GM23248 (cell line): ENCODE measurements at regions not wholly inside any gene's neighbourhood (a gene's known extent, or its start where the extent isn't known, plus 50 kb on each side); places are given as distances from the start of the nearest gene placed in this dataset.

Source experiments
- DNase-seq: peaks from one replicate; pipeline ENCODE4 v3.0.0-alpha.2; 2015
- H2AFZ ChIP-seq: fragments of 200-600 bp; sonication (generic); 2 replicates; pipeline ENCODE4 v1.6.1; 2016; ENCODE audit warnings: antibody characterized with exemption
- H3F3A ChIP-seq: fragments of 200-600 bp; sonication (generic); 2 replicates; pipeline ENCODE4 v1.6.1; 2016; ENCODE audit warnings: mild to moderate bottlenecking, antibody characterized with exemption, mixed run types; ENCODE audit not compliant: insufficient read depth
- H3K27ac ChIP-seq: fragments of 200-600 bp; sonication (generic); 2 replicates; pipeline ENCODE4 v1.5.1; 2016; ENCODE audit warnings: mild to moderate bottlenecking
- H3K27me3 ChIP-seq: fragments of 200-600 bp; sonication (generic); replicated peaks from 2 replicates; pipeline ENCODE4 v1.6.1; 2016; ENCODE audit warnings: mild to moderate bottlenecking; ENCODE audit not compliant: insufficient read depth
- H3K36me3 ChIP-seq: fragments of 200-600 bp; sonication (generic); 2 replicates; pipeline ENCODE4 v1.6.1; 2016; ENCODE audit warnings: low read depth, mild to moderate bottlenecking
- H3K4me1 ChIP-seq: fragments of 200-600 bp; sonication (generic); 2 replicates; pipeline ENCODE4 v1.6.1; 2016; ENCODE audit warnings: mild to moderate bottlenecking; ENCODE audit not compliant: insufficient read depth
- H3K4me2 ChIP-seq: fragments of 200-600 bp; sonication (generic); one replicate; pipeline ENCODE4 v1.6.1; 2016; ENCODE audit warnings: mild to moderate bottlenecking; ENCODE audit not compliant: unreplicated experiment
- H3K4me3 ChIP-seq: fragments of 200-600 bp; sonication (generic); 2 replicates; pipeline ENCODE4 v1.5.1; 2016; ENCODE audit warnings: mild to moderate bottlenecking
- H3K79me2 ChIP-seq: fragments of 200-600 bp; sonication (generic); 2 replicates; pipeline ENCODE4 v1.6.1; 2016; ENCODE audit warnings: mild to moderate bottlenecking; ENCODE audit not compliant: insufficient read depth
- H3K9ac ChIP-seq: fragments of 200-600 bp; sonication (generic); 2 replicates; pipeline ENCODE4 v1.6.1; 2016; ENCODE audit warnings: mild to moderate bottlenecking
- H3K9me2 ChIP-seq: fragments of 200-600 bp; sonication (generic); 2 replicates; pipeline ENCODE4 v1.6.1; 2016; ENCODE audit warnings: mixed run types, mild to moderate bottlenecking, moderate library complexity; ENCODE audit not compliant: insufficient read depth
- H3K9me3 ChIP-seq: fragments of 200-600 bp; sonication (generic); one replicate; pipeline ENCODE4 v1.6.1; 2017; ENCODE audit warnings: low read depth
- H4K20me1 ChIP-seq: fragments of 200-600 bp; sonication (generic); 2 replicates; pipeline ENCODE4 v1.6.0; 2016; ENCODE audit not compliant: insufficient read depth
- EZH2 ChIP-seq: fragments of 200-600 bp; sonication (generic); IDR thresholded peaks from 2 replicates; pipeline ENCODE4 v1.6.1; 2018; ENCODE audit warnings: antibody characterized with exemption, mild to moderate bottlenecking; ENCODE audit not compliant: insufficient read depth, poor library complexity, severe bottlenecking
- EZH2phosphoT487 ChIP-seq: fragments of 200-600 bp; sonication (generic); IDR thresholded peaks from 2 replicates; pipeline ENCODE4 v1.6.1; 2018; ENCODE audit warnings: antibody characterized with exemption, moderate library complexity, mild to moderate bottlenecking, low read depth; ENCODE audit not compliant: insufficient read depth
- WGBS, 2 experiments: methylation state at CpG; one replicate each; pipeline ENCODE4 v1.1.6; 2015 to 2017; ENCODE audit warnings: low lambda C conversion rate in 2 of 2, low coverage in 1 of 2; ENCODE audit errors: missing lambda C conversion rate in 2 of 2; 5-methylcytosine and 5-hydroxymethylcytosine counted together
- in situ Hi-C: fragments of 300-500 bp; cut with MboI; formaldehyde crosslinking; loops from 2 replicates; pipeline ENCODE4 v1.15.0; 2020

DNA sequence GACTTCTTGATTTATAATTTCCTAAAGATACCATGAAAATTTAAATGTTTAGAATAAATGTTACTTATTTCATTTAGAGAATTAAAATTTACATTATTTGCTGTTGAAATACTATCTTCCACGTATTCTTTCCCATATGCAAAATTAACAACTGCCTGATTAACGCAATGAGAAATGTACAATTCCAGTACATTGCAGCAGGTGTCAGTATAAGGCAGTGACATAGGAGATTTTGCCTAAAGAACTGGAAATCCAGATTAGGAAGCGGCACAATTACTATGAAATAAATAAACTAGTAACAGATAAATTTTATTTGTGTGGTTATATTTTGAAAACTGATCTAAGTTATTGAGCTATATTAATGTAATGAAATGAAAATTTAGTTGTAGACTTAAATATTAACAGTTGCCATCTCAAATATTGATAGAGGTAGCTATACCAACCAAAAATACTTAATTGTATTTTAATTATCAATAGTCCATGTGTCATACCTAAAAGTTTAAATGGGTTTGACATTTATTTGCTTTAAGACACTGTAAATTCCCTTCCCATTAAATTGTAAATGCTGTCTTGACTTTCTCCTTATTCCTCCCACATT is 300.2 kb downstream of the UTRN start:
- Histone ChIP-seq H3K9ac (no peak overlapping the region), H3K4me2 (no peak overlapping the region), H3K79me2 (peaks cover 23% of the 10 kb centered on the region; the same call in 1 of the 2 replicates), H3K9me3 (no peaks in the 10 kb centered on the region), H3K36me3 (peaks cover 2% of the 10 kb centered on the region; the same call in 1 of the 2 replicates), H3K9me2 (no peaks in the 10 kb centered on the region), H3K27ac (no peak overlapping the region), H4K20me1 (no peaks in the 10 kb centered on the region), H3F3A (peaks cover 26% of the 10 kb centered on the region), H3K4me3 (no peak overlapping the region), H2AFZ (no peak overlapping the region), H3K27me3 (no peaks in the 10 kb centered on the region), H3K4me1 (peaks cover 27% of the 10 kb centered on the region)
- peak; percentile 65 for DNase-seq
- WGBS, 2 experiments = 35 to 46% methylated on average over 3 of the region's 3 CpGs
- in situ Hi-C loops = loop anchor here (25.0 kb wide), 1 partner anchor 1052 kb away; no protein-coding TSS in a partner anchor
- TF ChIP-seq EZH2phosphoT487 = no peak
- no peak for TF ChIP-seq EZH2

DNA sequence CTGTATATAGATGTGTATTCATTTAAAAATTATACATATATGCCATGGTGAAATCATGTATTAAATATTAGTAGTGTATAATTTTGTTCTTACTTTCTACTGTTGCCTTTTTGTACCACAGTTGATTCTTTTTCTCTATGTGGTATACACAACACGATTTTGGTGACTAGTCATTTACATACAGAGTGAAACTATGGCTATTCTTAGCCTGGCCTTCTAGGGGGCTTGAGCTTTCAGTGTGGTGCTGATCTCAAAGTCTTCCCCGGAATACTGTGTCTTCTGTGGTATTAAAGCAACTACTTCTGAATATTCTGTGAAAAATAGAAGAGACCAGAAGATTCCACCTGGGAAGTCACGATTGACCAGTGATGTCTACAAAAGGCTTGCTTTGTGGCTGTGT is 301.9 kb downstream of the UTRN start:
- in situ Hi-C loops = loop anchor here (25.0 kb wide), 1 partner anchor 1050 kb away; no protein-coding TSS in a partner anchor
- Histone ChIP-seq H3K36me3 (peaks cover 2% of the 10 kb centered on the region; the same call in 1 of the 2 replicates), H3K4me1 (peaks cover 24% of the 10 kb centered on the region), H4K20me1 (no peaks in the 10 kb centered on the region), H3F3A (peaks cover 22% of the 10 kb centered on the region), H3K9me3 (no peaks in the 10 kb centered on the region), H3K27me3 (no peaks in the 10 kb centered on the region), H3K9me2 (no peaks in the 10 kb centered on the region), H3K4me2 (no peak overlapping the region), H3K4me3 (no peak overlapping the region), H3K27ac (no peak overlapping the region), H3K9ac (no peak overlapping the region), H2AFZ (no peak overlapping the region), H3K79me2 (peaks cover 23% of the 10 kb centered on the region; the same call in 1 of the 2 replicates)
- TF ChIP-seq EZH2phosphoT487 (no peak), EZH2 (no peak)
- 93 to 95% methylated on average over 3 of the region's 3 CpGs for WGBS, 2 experiments
- DNase-seq = no peak

DNA sequence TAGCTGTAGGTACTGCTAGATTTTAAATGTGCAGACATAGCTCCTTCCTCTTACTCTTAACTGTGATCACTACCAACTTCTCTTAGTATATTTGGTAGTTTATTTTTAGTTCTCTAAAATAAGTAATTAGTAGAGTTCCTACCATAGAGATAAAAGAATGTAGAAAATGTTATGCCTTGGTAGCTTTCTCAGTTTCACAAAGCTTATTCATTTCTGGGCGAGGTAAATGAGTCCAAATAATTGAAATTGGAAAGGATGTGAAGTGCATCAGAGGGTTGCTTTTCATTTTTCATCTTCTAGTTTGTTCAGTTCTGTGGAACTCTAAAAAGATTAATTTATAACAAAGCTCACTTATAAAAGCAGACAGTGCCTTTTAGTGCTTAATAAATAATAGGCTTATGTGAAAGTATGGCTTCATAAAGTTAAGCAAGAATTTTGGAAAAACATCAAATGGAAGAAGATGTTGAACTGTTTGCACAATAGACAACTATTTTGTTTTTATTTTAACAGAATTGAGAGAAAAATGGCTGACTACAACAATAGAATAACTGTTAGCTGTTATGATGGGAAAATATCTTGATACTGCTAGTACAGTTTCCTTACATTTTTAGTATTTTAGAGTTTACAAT is 303.7 kb downstream of the UTRN start:
- Histone ChIP-seq H3K27ac (0 out of 2 replicates have a peak overlapping the region, but pooled peaks have one; percentile 5), H3K36me3 (peaks cover 8% of the 10 kb centered on the region; the same call in 1 of the 2 replicates), H2AFZ (no peak overlapping the region), H3K27me3 (no peaks in the 10 kb centered on the region), H4K20me1 (no peaks in the 10 kb centered on the region), H3K9ac (no peak overlapping the region), H3K9me2 (no peaks in the 10 kb centered on the region), H3K4me1 (peaks cover 5% of the 10 kb centered on the region), H3K79me2 (peaks cover 23% of the 10 kb centered on the region; the same call in 1 of the 2 replicates), H3K4me2 (peak overlapping the region; percentile 22), H3K9me3 (no peaks in the 10 kb centered on the region), H3F3A (peaks cover 8% of the 10 kb centered on the region), H3K4me3 (no peak overlapping the region)
- peak; percentile 39 for DNase-seq
- TF ChIP-seq EZH2phosphoT487 (no peak), EZH2 (no peak)
- 22 to 43% methylated on average over 1 of the region's 1 CpG for WGBS, 2 experiments
- in situ Hi-C loops = loop anchor here (25.0 kb wide), 1 partner anchor 1048 kb away; no protein-coding TSS in a partner anchor

DNA sequence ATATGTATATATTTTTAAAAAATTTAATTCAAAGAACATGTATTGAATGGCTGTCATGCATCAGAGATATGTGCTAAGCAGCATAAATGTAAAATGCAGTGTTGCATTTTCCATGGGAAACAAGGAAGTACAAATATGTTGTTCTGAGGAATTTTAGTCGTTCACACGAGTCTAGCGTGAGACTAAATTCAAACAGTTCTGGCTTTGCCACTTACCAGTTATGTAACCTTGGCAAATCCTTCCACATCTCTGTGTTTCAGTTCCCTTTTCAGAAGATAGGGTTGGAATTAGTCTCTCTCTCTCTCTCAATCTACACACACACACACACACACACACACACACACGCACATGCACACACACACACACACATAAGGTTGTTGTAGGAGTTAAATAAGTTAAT is 305.4 kb downstream of the UTRN start:
- H3K9me2 ChIP-seq = no peaks in the 10 kb centered on the region
- H2AFZ ChIP-seq = no peak overlapping the region
- DNase-seq = no peak
- TF ChIP-seq EZH2 = no peak
- TF ChIP-seq EZH2phosphoT487 = no peak
- in situ Hi-C loops = loop anchor here (10.0 to 25.0 kb wide), 2 partner anchors 624 to 1047 kb away; no protein-coding TSS in a partner anchor
- H3K27me3 ChIP-seq = no peaks in the 10 kb centered on the region
- no peak overlapping the region for H3K4me3 ChIP-seq
- no peaks in the 10 kb centered on the region for H4K20me1 ChIP-seq
- peaks cover 12% of the 10 kb centered on the region; the same call in 1 of the 2 replicates for H3K79me2 ChIP-seq
- peaks cover 5% of the 10 kb centered on the region; the same call in 1 of the 2 replicates for H3K4me1 ChIP-seq
- H3K9ac ChIP-seq = no peak overlapping the region
- H3F3A ChIP-seq = peaks cover 5% of the 10 kb centered on the region; the same call in 1 of the 2 replicates
- H3K36me3 ChIP-seq = peaks cover 6% of the 10 kb centered on the region; the same call in 1 of the 2 replicates
- no peak overlapping the region for H3K27ac ChIP-seq
- H3K9me3 ChIP-seq = no peaks in the 10 kb centered on the region
- 60 to 69% methylated on average over 4 of the region's 4 CpGs for WGBS, 2 experiments
- no peak overlapping the region for H3K4me2 ChIP-seq
